Nephron progenitor cell (in vitro differentiated cells): ENCODE measurements at regions not wholly inside any gene's neighbourhood (a gene's known extent, or its start where the extent isn't known, plus 50 kb on each side); places are given as distances from the start of the nearest gene placed in this dataset.

Source experiments
- DNase-seq: peaks from one replicate; pipeline ENCODE4 v3.0.0; 2021
- H3K27ac Mint-ChIP-seq: 2 replicates; pipeline ENCODE4 v1.8.0; 2021; ENCODE audit warnings: mild to moderate bottlenecking, moderate library complexity, mixed read lengths
- H3K27me3 Mint-ChIP-seq: 2 replicates; pipeline ENCODE4 v1.8.0; 2021; ENCODE audit warnings: mild to moderate bottlenecking, low read depth, mixed read lengths; ENCODE audit not compliant: poor library complexity
- H3K36me3 Mint-ChIP-seq: 2 replicates; pipeline ENCODE4 v1.8.0; 2021; ENCODE audit warnings: low read depth, mixed read lengths
- H3K4me1 Mint-ChIP-seq: 2 replicates; pipeline ENCODE4 v1.8.0; 2021; ENCODE audit warnings: mixed read lengths
- H3K4me3 Mint-ChIP-seq: 2 replicates; pipeline ENCODE4 v1.8.0; 2021; ENCODE audit warnings: mild to moderate bottlenecking, moderate library complexity, mixed read lengths
- H3K9me3 Mint-ChIP-seq: 2 replicates; pipeline ENCODE4 v1.8.0; 2021; ENCODE audit warnings: mild to moderate bottlenecking, moderate library complexity, mixed read lengths
- CTCF ChIP-seq: fragments of 200-600 bp; sonication (generic); IDR thresholded peaks from 2 replicates; pipeline ENCODE4 v1.5.0; 2021; ENCODE audit warnings: antibody characterized with exemption

DNA sequence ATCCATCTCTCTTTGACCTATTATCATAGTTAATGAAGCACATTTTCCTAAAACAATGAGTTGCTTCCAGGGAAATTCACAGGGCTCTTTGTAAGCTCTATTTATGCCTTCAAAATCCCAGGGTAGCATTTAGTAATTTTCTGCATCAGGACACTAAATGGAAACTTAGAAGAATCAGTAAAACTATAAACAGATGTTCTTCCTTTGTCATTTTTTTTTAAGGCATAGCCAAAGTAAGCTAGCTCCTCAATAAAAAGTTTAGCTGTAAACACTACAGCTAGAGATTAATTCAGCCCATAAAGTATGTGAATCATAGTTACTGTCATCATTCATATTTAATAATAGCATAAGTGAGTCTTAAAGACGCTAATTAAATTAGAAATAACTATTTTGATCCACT is 79.3 kb downstream of the RPL22L1 start:
- Mint-ChIP-seq H3K9me3 (peaks cover 14% of the 10 kb centered on the region), H3K27me3 (no peaks in the 10 kb centered on the region), H3K4me1 (no peaks in the 10 kb centered on the region), H3K36me3 (peaks cover 5% of the 10 kb centered on the region), H3K27ac (no peak overlapping the region), H3K4me3 (no peak overlapping the region)
- no peak for TF ChIP-seq CTCF
- DNase-seq = no peak

DNA sequence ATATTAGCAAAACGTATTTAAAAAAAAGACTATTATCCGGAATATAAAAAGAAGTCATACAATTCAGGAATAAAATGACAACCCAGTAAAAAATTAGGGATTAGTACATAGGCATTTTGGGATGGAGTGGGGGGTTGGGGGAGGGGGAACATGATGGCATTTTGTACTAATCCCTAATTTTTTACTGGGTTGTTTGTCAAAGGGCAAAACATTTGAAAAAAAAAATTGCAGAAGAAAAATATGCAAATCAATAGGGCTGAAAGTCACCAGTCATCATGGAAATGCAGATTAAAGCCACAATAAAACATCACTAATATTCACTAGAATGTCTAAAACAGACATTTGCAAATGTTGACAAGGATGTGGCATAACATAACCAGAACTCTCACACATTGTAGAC is 82.5 kb downstream of the RPL22L1 start:
- no peak overlapping the region for H3K27ac Mint-ChIP-seq
- no peak for TF ChIP-seq CTCF
- H3K9me3 Mint-ChIP-seq = peaks cover 18% of the 10 kb centered on the region
- no peaks in the 10 kb centered on the region for H3K27me3 Mint-ChIP-seq
- H3K4me1 Mint-ChIP-seq = no peaks in the 10 kb centered on the region
- peaks cover 4% of the 10 kb centered on the region for H3K36me3 Mint-ChIP-seq
- H3K4me3 Mint-ChIP-seq = no peak overlapping the region
- no peak for DNase-seq

DNA sequence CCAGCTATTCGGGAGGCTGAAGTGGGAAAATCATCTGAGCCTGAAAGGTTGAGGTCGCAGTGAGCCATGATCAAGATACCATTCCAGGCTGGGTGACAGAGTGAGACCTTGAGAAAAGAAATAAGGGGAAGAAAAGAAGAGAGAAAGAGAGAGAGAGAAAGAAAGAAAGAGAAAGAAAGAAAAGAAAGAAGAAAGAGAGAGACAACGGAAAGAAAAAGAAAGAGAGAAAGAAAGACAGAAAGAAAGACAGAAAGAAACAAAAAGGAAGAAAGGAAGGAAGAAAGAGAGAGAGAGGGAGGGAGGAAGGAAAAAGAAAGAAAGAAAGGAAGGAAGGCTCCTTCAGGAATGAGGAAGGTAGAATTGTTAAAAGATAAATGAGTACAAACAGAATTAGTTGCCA is 84.5 kb downstream of the RPL22L1 start:
- no peak for DNase-seq
- Mint-ChIP-seq H3K27me3 (peaks cover 4% of the 10 kb centered on the region), H3K36me3 (peaks cover 4% of the 10 kb centered on the region), H3K4me1 (no peaks in the 10 kb centered on the region), H3K9me3 (peaks cover 18% of the 10 kb centered on the region), H3K4me3 (no peak overlapping the region), H3K27ac (no peak overlapping the region)
- no peak for TF ChIP-seq CTCF

DNA sequence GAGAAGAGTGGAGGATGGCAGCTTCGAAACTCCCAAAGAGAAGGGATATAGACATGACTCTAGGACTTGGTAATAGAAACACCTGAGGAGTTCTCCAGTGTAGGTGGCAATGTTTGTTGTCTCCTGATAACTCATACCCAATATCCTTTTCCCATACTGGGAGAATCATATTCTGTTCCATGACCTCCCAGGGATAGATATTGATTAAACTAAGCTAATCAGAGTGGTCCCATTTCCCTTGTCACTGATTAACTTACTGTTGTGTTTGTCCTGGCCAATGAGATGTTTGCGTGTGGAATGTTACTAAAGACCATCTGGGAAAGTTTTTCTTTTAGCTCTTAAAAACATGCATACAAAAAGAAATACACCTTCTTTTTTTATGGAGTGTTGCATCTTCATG is 85.6 kb downstream of the RPL22L1 start:
- H3K9me3 Mint-ChIP-seq = peaks cover 18% of the 10 kb centered on the region
- no peak overlapping the region for H3K27ac Mint-ChIP-seq
- no peak for DNase-seq
- peaks cover 4% of the 10 kb centered on the region for H3K27me3 Mint-ChIP-seq
- no peak overlapping the region for H3K4me3 Mint-ChIP-seq
- peaks cover 4% of the 10 kb centered on the region for H3K36me3 Mint-ChIP-seq
- TF ChIP-seq CTCF = no peak
- H3K4me1 Mint-ChIP-seq = no peaks in the 10 kb centered on the region

DNA sequence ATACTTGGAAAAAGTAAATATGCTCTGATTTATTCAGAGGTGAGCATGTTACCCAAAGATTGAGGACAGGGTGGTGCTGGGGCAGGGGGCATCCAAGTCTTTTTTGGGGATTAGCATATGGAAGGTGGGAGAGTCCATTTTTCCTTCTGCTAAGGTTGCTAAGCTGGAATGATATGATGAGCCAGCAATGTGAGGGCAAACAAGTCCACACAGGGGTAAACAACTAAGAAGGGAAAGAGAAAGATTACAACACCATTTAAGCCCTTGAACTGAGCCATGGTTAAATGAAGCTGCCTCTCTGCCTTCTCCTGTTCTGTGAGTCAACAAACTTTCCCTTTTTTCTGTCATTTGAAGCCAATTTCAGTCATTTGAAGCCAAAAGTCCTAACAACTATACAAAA is 89.0 kb downstream of the RPL22L1 start:
- H3K4me3 Mint-ChIP-seq = no peak overlapping the region
- no peak overlapping the region for H3K27ac Mint-ChIP-seq
- no peak for TF ChIP-seq CTCF
- H3K9me3 Mint-ChIP-seq = peaks cover 18% of the 10 kb centered on the region
- peaks cover 11% of the 10 kb centered on the region for H3K27me3 Mint-ChIP-seq
- H3K36me3 Mint-ChIP-seq = no peaks in the 10 kb centered on the region
- no peak for DNase-seq
- no peaks in the 10 kb centered on the region for H3K4me1 Mint-ChIP-seq

DNA sequence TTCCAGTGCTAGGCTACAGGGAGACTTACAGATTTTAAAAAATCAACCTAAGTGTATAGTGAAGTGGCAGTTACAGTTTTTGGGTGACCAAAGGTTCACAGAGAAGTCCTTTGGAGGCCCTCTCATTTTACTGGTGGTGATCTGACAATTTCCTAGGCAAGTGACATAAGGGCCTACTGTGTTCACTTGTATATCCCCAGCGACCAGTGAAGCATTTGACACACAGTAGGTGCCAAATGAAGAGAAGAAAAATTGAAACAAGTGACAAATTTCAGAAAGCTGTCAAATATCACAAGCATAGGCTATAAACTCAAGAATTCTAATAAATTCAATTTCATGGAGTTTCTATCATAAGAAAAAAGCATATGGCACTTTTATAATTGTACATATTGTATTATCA is 89.5 kb downstream of the RPL22L1 start:
- Mint-ChIP-seq H3K9me3 (peaks cover 18% of the 10 kb centered on the region), H3K36me3 (no peaks in the 10 kb centered on the region), H3K27ac (no peak overlapping the region), H3K27me3 (peaks cover 11% of the 10 kb centered on the region), H3K4me3 (no peak overlapping the region), H3K4me1 (no peaks in the 10 kb centered on the region)
- no peak for DNase-seq
- no peak for TF ChIP-seq CTCF
